ENCODE measurements at regions not wholly inside any gene's neighbourhood (a gene's known extent, or its start where the extent isn't known, plus 50 kb on each side); places are given as distances from the start of the nearest gene placed in this dataset.
"Not testable (repeated sequence)": the region's sequence is repeated elsewhere in the genome, so short reads cannot be mapped to it uniquely, and the experiment has no call there.

DNA sequence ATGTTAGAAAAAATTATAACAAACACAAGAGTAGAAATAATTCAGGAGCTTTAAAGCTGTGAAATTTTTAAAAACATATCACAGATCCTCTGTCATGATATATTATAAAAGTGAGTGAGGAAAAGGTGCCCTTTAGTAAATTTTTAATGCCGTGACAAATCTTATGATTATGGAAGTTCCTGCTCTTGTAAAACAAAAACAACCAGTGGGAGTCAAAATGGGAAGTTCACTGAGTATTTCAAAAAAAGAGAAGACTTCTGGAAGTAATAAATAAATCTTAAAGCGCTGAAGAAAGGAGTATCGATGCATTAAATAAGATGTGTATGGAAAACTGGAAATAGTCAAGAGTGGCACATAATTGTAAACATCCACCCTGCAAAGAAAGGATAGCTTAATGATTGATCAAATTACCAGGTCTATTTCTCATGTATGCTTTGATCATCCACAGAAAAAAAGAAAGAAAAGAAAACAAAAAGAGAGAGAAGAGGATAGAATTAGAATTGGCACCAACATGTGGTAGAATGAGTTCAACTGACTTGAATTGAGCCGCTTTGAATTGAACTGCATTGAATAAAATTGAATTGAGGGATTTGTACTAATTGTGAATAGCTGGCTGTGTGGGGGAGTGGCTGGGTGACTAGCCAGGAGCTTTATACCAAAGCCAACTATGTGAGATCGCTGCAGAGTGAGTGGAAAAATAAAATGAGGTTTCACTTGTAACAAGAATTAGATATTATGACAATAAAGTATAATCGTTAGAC, 647.6 kb upstream of the SPRY2 start:
- peak in 12 of 56 donors; percentile 1 to 33 (median 8) for DNase-seq

DNA sequence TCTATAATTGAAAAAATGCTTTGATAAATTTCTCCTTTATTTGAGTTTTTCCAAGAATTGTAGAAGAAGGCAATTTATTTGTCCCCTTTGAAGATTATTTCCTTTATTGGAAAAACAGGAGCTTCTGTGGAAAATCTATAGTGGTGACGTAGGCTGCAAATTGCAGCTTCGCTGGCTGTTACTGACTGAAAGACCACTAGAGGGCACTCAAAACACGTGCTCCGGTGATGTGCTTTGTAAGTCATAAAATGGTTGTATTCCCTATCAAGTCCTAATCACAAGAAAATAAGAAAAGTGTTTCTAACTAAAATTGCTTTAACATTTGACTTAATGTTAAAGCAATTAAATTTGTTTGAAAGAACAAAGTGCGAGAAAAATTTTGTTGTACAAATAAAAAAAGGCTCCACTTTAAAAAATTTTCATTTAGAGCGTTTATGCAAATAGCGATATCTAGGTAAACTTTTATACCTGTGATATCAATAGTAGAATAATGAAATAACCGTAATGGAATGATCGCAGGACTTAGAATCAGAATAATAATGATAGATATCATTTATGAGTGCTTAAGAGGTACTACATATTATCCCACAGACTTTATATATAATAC, 638.2 kb upstream of the SPRY2 start:
- DNase-seq = peak in 37 of 56 donors; percentile 1 to 73 (median 15)

DNA sequence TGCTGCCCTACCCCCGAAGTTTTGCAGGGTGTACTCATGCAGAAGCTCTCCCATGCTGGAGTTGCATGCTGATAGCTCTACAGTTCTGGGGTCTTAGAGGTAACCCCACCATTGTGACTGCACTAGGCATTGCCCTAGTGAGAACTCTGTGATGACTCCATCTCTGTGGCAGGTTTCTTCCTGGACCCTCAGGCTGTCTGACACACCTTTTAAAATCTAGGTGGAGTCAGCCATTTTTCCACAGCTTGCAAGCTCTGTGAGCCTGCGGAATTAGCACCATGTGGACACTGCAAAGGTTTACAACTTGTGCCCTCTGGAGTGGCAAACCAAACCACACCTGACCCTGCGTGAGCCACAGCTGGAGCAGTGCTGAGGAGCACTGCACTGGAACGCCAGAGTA, 636.2 kb upstream of the SPRY2 start:
- no peak for DNase-seq

DNA sequence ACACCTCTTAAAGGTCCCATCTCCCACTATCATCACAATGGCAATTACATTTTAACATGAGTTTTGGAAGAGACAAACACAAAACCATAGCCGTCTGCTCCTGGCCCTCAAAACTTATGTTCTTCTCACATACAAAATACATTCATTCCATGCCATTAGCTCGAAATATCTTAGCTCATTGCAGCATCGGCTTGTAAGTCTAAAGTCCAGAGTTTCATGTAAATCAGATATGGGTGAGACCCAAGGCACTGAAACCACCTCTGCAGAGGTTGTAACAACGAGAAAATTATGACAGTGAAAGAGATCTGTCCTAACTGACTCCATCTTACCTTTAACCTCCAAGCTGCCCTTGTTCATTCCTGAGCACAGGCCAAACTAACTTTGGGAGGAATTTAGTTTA, 635.0 kb upstream of the SPRY2 start:
- DNase-seq = no peak

DNA sequence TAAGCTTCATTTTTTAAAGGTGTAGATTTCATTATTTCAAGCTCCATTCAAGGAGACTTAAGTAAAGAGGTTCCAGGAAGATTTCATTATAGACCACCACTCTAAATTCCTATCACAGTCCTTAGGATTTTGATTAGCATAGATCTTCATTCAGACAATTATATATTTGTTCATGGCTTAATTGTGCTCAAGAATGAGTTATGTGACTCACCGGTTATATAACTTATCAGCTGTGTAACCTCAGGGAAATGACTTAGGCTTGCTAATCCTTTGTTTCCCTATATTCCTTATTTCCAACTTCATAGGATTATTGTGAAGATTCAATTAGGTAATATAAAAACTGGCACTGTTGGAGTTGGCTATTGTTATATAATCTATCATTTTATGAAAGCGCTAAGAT, 632.8 kb upstream of the SPRY2 start:
- no peak for DNase-seq

DNA sequence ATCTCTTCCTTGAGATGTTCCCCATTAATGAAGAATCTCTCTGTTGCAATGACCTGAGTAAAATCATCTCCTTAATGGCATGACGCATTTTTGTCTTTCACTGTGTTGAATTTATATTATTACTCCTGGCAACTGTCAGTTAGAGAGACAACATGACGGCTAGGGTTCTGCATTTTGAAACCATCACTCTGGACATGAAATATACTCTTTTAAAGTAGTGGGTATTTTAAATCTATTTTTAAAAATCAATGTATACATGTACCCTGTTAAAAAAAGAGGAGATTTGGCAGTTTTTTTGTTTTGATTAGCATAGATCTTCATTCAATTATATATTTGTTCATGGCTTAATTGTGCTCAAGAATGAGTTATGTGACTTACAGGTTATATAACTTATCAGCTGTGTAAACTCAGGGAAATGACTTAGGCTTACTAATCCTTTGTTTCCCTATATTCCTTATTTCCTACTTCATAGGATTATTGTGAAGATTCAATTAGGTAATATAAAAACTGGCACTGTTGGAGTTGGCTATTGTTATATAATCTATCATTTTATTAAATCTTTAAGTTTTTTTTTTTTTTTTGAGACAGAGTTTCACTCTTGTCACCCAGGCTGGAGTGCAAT, 632.0 kb upstream of the SPRY2 start:
- DNase-seq = no peak

DNA sequence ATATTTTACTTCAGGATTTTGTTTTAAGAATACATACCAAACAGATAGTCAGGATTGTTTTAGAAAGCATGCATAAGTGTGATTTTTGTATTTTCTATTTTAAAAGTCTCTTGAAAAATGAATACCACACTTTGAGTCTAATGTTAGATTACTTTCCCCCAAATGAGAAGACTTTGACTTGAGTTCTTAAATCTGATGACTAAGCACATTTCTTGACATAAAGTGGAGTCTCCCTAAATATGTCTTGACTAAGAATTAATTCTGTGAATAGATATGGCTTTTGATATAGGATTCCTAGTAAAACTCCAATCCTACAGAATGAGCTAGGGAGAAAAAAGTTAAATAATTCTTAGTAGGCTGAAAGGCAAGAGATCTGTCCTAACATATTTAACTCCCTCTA, 624.2 kb upstream of the SPRY2 start:
- DNase-seq = no peak

DNA sequence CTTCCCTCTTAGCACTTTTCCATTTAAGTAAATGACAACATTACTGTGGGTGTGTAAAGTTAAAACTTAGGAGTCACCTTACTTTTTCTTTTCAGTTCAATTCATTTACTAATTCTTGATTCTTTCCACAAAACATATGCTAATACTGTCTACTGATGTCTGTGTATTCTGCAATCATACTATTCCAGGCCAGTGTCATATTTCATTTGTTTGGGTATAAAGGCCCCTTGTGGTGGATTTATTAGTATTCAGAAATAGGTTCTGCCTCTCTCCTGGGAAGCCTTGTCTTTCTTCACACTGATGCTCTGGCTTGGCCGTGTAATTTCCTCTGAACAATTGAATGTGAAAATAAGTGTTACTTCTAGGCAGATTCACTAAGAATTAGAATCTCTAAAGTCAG, 621.9 kb upstream of the SPRY2 start:
- DNase-seq = no peak

DNA sequence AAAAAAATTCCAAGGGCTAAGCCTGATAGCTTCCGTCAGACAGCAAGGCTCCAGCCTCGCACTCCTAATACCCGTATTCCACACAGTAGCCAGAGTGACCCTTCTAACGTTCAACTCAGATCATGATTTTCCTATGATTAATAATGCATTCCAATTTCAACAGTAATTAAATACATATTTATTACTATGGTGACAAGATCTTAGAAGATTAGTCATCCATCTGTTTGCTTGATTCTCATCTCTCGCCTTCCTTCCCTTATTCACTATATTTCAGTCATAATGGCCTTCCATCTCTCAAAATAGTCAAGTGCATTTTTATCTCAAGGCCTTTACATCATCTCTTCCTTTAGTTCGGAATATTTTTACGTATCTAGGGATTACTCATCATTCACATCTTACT, 621.2 kb upstream of the SPRY2 start:
- DNase-seq = no peak

DNA sequence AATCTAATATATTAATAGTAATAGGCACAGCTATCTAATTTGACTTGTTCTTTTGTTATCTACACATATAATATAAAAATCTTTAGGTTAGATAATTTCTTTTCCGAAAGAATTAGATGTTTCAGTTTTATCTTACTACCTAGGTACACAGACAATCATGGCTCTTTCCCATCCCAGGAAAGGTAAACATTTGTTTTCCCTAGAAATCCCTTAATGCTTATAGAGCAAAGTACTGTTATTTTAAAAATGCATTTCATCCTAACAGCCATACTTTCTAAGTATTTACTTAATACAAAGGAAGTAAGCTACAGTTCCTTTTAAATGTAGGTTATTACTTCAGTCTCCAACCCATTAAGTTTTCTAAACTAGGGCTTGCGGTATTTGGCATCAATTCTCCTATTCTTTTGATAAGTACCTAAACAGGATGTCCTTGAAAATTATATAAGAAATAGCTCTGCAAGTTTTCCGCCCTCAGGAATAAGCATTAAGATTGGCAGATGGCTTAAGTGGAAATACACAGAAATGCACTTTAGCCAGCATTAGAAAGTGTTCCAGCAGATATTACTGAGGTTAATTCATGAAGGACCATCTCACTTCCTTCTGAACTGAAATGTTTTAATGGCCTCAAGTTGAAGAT, 616.2 kb upstream of the SPRY2 start:
- DNase-seq = no peak

DNA sequence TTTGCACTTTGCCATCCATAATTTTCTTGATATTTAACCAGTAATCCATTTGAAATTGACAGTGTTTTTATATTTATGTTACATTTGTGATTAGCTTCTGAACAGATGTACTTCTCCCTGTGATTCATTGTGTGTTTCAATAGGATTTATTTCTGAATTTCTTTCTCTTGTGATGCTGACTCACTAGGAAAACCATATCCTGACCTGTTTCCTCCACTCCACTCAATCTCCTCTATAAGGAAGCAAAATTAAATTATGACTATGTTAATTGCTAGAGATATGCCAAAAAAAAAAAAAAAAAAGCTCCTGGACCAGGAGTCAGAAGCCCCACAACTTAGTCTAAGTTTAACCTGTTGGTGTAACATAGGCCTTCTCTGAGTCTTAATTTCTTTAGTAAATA, 614.6 kb upstream of the SPRY2 start:
- no peak for DNase-seq

DNA sequence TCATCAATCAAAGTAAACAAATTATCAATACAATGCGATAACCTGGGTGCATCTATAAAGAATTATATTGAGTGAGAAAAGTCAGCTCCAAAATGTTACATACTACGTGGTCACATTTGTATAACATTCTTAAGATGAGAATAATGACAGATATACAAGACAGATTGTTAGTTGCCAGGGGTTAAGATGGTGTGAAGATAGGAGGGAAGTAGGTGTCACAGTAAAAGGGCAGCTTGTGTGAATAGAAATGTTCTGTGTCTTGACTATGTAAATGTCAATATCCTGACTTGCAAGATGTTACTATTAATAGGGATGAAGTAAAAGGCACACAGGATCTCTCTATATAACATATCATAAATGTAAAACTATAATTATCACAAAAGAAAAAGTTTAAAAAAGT, 611.2 kb upstream of the SPRY2 start:
- DNase-seq = no peak

DNA sequence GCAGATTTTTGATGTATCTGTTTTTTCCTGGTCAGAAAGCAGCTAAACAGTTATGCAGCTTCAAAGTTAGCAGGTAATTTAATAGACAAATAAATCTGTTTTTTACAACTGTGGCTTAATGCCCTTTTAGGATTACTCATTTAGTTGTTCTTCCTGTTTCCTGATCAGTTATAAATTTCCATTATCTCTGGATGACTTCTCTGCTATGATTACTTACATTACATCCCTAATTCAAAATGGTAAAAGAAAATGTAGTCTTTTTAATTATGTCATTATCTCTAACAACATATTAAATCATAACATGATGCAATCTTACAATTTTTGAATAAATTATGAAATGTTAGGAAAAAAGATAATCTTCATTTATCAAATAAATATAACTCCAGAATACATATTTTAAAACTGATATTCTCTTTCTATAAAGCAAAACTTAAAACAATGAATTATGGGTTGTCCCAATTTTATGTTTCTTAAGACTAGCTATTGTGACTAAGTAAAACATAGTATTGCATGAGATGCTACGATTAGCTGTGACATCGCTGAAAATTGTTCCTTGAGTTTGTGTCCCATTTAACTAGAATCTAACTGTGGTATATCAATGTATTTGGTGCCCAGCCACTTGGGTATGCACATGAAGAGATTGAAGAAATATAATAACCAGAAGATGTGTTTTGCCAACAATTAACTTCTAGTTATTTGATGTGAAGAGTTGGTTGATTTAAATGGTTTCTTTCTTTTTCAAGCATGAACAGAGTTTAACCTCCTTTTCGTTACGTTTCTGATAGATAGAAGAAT, 605.3 kb upstream of the SPRY2 start:
- DNase-seq = no peak

DNA sequence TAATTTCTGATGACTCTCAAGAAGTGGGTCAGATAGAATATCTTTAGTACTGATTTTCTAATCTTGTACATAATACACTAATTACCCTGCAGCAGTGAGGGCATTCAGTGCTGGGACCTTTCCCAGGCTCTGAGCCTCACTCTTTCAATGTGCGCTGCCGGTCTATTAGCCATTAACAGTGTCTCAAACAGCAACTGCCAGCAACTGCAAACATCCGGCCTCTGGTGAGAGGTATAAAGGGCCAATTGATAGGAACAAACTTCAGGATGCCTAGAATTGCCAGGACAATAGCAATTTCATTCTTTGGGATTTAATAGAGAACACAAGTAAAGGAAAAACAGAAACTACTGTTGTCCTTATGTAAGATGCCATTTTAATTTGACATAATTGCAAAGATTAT, 604.4 kb upstream of the SPRY2 start:
- peak in 35 of 56 donors; percentile 0 to 70 (median 9) for DNase-seq

DNA sequence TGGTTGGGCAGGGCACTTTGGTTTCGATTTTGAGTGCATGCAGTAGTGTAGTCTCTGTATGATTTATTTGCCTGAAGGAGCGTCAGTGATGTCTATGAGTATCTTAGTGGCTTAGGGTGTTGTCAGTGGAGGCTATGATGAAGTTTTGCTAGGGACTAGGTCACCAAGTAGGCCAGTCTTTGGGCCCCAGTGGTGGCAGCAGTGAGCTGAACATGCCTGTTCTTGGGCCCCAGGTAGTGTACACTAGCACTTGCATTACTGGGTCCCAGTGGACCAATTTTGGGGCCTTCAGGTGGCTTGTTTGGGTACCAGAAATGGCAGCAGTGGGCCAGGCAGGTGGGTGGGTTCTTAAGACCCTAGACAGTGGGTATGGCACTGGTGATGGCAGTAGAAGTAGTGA, 598.7 kb upstream of the SPRY2 start:
- no peak for DNase-seq

DNA sequence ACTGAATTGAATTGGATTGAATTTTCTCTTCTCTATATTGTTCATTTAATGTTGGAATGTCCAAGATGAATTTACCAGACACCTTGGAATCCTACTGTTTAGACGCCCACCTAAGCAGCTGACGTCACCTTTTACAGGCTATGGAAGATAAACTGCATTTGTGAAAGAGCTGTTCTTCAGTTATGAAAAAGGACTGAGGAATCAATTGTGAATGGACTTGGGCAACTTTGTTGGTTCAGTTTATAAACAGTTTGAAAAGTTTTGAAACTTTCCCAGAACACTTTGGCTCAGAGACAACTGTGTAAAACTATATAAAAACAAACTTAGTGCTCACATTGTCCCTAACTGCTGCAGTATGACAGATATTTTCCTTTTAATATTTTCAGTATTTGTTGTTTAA, 590.8 kb upstream of the SPRY2 start:
- no peak for DNase-seq

DNA sequence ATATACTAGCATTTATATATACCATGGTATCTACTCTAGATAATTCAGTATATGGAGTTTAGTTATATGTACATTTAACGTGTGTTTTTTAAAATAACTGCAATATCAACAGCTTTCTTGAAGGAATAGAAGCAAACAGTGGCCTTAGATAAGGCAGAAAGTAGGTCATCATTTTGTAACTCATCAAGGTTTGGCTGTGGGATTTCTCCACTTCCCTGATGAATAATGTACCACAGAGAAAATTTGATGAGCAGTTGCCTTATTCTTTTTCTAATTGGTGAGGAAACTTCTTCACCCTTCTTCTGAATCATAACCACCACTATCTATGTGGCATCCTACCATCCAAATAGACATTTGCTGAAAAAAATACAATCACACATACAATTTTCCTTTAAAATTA, 590.2 kb upstream of the SPRY2 start:
- DNase-seq = no peak

DNA sequence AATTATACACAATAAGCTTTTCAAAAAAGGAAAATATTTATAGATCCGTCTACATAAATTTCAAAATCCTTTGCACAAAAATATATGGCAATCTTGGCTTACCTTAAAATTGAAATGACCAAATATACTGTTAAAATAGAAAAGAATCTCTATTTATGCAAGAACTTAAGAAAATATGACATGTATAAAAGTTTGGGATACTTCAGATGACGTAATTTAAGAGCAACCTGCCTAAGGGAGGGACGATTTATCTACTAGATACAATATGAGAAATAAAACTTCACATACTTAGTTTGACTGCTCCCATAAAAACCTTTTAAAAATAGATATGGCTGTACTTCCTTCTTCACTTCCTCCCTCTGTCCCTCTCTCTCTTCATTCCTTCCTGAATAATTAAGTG, 587.3 kb upstream of the SPRY2 start:
- DNase-seq = no peak

DNA sequence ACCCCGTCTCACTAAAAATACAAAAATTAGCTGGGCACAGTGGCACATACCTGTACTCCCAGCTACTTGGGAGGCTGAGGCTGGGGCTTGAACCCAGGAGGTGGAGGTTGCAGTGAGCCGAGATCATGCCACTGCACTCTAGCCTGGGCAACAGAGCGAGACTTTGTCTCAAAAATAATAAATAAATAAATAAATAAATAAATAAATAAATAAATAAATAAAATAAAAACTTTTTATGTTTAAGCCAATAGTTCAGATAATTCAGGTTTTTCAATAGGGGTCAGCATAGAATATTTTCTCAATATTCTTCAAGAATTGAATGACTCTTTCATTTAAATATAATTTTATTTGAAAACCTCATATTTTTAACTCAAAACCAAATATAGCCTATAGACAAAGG, 585.1 kb upstream of the SPRY2 start:
- DNase-seq = not testable (repeated sequence)

DNA sequence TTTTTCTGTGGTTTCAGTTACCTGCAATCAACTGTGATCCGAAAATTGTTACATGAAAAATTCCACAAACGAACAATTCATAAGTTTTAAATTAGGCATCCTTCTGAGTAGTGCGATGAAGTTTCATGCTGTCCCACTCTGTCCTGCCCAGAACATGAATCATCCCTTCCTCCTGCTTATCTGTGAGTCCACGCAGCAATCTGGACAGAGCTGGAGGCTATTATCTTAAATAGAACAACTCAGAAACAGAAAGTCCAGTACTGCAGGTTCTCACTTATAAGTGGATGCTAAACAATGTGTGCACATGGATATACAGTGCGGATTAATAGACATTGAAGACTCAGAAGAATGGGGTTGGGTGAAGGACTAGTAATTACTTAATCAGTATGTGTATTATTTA, 583.7 kb upstream of the SPRY2 start:
- DNase-seq = no peak

DNA sequence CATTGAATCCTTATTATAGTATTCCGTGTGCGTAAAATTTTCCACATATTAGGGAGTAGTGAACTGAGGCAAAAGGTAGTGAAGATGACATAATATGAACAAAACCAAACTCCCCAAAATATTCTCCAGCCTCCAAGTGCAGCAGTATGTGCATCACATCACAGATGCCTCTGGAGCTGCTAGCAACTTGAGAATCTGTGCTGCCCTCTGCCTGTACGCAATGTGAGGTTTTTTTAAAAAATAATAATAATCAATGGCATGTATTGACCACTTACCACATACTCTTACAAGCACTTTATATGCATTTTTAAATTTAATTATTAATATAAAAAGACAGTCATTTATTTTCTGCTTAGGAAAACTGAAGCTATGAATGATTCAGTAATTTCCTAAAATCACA, 583.0 kb upstream of the SPRY2 start:
- peak in 1 of 56 donors; percentile 0 for DNase-seq

DNA sequence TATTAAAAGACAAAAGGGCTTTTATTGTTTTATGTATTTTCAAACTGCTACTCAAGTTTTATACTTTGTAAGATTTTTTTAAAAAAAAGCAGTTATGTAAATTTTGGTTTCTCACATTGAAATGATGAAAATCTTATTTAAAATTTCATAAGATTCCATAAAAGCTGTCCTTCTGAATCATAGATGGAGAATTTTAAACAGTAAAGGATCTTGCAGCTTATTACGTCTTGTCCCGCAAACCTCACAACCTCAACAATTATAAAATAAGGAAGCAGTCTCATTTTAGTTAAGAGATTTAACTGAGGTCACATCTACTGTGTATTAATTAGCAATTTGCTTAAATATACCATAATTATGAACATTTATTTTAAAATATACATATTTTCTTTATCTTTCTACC, 581.0 kb upstream of the SPRY2 start:
- no peak for DNase-seq

Data from nucleus accumbens (tissue), 56 donors.